ENCODE measurements at regions not wholly inside any gene's neighbourhood (a gene's known extent, or its start where the extent isn't known, plus 50 kb on each side); places are given as distances from the start of the nearest gene placed in this dataset.

DNA sequence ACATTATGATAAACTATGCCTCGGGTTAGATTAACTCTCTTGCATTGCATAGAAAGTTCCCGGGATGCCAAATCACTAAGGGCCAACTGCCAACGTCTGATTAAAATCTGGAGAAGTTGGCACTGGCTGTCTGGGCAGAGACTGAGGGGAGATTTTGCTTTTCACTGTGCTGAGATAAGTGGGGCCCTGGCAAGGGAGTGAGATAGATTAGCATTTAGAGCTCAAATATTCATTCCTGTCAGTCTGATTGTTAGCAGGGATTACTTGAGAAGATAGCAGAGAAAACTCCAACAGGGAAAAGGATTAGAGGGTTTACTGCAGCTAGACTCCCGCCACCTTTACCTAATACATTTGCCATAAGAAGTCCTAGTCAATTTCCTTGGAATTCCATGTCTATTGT lies 714.1 kb upstream of the CHRM3 start:
- no peak for TF ChIP-seq POLR2AphosphoS5 (IDR thresholded peaks at IDR 0.05)
- TF ChIP-seq, protein P1, sequence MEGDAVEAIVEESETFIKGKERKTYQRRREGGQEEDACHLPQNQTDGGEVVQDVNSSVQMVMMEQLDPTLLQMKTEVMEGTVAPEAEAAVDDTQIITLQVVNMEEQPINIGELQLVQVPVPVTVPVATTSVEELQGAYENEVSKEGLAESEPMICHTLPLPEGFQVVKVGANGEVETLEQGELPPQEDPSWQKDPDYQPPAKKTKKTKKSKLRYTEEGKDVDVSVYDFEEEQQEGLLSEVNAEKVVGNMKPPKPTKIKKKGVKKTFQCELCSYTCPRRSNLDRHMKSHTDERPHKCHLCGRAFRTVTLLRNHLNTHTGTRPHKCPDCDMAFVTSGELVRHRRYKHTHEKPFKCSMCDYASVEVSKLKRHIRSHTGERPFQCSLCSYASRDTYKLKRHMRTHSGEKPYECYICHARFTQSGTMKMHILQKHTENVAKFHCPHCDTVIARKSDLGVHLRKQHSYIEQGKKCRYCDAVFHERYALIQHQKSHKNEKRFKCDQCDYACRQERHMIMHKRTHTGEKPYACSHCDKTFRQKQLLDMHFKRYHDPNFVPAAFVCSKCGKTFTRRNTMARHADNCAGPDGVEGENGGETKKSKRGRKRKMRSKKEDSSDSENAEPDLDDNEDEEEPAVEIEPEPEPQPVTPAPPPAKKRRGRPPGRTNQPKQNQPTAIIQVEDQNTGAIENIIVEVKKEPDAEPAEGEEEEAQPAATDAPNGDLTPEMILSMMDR (IDR thresholded peaks at IDR 0.05): no peak
- TF ChIP-seq POLR2A (IDR thresholded peaks at IDR 0.05): no peak
- no peak for TF ChIP-seq EP300 (IDR thresholded peaks at IDR 0.05)
